Choroid plexus epithelial cell (primary cell): ENCODE measurements at regions not wholly inside any gene's neighbourhood (a gene's known extent, or its start where the extent isn't known, plus 50 kb on each side); places are given as distances from the start of the nearest gene placed in this dataset.

ENCODE experiments used
- DNase-seq: peaks from one replicate; pipeline ENCODE4 v3.0.0-alpha.2; 2010; ENCODE audit warnings: low read depth
- H3K4me3 ChIP-seq: 2 replicates; pipeline ENCODE4 v1.5.1; 2011; ENCODE audit warnings: low read depth, mild to moderate bottlenecking, control low read depth, low read length, moderate library complexity
- TF ChIP-seq, protein P1 (sequence below): conservative IDR thresholded peaks from 2 replicates; pipeline ENCODE4 v1.5.1; 2011; ENCODE audit warnings: low read depth, mild to moderate bottlenecking, control low read depth, inconsistent platforms, low read length, moderate library complexity

DNA sequence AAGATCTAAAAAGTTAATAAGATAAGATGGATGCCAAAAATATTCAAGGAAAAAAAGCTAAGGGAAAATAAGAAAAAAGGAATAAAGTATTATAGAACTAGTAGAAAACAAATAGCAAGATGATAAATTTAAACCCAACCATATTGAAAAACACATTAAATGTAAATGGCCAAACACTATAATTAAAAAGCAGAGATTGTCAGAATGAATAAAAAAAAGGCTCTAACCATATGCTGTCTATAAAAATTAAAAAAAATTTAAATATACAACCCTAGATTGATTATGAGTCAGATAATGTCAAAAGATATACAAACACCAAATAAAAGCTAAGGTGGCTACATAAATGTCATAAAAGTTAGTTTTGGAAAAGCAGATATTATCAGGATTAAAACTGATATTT is 617.5 kb upstream of the SGCG start:
- TF ChIP-seq, protein P1, sequence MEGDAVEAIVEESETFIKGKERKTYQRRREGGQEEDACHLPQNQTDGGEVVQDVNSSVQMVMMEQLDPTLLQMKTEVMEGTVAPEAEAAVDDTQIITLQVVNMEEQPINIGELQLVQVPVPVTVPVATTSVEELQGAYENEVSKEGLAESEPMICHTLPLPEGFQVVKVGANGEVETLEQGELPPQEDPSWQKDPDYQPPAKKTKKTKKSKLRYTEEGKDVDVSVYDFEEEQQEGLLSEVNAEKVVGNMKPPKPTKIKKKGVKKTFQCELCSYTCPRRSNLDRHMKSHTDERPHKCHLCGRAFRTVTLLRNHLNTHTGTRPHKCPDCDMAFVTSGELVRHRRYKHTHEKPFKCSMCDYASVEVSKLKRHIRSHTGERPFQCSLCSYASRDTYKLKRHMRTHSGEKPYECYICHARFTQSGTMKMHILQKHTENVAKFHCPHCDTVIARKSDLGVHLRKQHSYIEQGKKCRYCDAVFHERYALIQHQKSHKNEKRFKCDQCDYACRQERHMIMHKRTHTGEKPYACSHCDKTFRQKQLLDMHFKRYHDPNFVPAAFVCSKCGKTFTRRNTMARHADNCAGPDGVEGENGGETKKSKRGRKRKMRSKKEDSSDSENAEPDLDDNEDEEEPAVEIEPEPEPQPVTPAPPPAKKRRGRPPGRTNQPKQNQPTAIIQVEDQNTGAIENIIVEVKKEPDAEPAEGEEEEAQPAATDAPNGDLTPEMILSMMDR, result no peak
- no peak for DNase-seq
- no peak overlapping the region for H3K4me3 ChIP-seq

DNA sequence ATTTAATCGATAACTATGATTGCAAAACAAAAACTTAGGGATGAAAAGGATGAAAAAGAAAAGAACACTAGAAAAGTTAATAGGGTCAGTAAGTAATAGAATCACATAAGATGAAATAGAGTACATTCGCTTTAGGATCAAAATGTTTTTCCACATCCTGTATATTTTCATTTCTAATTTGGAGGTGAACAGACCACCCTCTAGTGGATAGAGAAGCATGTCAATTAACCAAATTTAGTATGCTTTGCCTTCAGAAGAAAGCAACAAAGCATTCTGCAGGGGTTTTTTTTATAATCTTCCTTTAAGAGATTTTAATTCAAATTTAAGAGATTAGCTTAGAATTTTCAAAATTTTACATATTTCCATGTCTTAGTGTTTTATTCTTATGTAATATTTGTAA is 611.0 kb upstream of the SGCG start:
- TF ChIP-seq, protein P1, result no peak
- DNase-seq, result no peak
- H3K4me3 ChIP-seq, result no peak overlapping the region

DNA sequence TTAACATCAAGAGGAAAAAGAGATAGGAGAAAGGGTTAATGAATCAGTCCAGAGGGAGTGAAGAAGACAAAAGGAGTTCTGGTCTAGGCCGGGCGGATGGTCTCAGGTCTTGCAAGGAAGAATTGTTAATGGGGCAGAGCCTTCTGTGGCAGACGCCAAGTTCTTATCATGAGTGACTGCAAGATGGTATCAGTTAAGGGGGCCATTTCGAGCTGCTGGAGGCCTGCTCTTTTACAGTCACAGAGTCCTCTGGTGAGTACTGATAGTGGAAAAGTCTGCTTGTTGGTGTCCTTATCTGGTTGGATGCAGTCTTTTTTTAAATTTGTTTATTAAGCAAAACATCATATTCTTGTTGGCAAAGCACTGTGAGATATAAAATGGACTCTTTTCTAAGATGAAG is 590.9 kb upstream of the SGCG start:
- no peak for DNase-seq
- H3K4me3 ChIP-seq, result no peak overlapping the region
- TF ChIP-seq, protein P1, result no peak

DNA sequence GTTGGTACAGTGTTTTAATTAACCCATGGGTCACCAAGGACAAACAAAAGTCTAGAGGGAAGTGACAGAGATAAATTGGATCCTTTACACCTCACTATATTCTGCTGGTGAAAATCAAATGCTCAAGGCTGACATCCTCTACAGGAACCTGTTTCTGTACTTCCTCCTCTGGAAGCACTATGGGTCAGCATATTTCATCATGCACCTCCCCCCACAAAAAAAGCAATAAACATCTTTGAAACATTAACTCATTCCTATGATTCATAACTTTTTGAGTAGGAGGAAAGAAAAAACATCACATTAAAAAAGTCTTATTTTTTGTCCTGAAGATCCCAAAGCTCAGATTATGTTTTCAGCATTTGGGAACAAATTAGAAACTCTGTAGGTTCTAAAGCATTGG is 588.3 kb upstream of the SGCG start:
- TF ChIP-seq, protein P1, result no peak
- no peak overlapping the region for H3K4me3 ChIP-seq
- no peak for DNase-seq

DNA sequence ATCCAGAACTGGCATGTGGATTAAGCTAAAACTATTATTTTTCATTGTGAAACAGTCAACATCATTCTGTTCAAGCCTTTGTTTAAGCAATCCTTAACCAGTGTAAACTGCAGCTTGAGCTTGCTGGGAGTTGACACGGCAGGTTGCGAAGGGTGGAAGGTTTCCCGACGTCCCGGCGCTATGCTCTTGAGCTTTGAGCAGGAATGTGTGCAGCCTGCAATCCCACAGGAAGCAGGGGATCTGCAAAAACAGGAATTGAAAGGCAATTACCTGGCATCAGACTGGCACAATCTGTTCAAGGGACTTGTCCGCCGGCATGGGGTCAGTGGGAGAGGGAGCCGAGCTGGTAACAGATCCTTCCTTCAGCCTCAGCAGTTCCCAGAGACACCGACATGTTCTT is 586.7 kb upstream of the SGCG start:
- TF ChIP-seq, protein P1, result no peak
- DNase-seq, result no peak
- no peak overlapping the region for H3K4me3 ChIP-seq

DNA sequence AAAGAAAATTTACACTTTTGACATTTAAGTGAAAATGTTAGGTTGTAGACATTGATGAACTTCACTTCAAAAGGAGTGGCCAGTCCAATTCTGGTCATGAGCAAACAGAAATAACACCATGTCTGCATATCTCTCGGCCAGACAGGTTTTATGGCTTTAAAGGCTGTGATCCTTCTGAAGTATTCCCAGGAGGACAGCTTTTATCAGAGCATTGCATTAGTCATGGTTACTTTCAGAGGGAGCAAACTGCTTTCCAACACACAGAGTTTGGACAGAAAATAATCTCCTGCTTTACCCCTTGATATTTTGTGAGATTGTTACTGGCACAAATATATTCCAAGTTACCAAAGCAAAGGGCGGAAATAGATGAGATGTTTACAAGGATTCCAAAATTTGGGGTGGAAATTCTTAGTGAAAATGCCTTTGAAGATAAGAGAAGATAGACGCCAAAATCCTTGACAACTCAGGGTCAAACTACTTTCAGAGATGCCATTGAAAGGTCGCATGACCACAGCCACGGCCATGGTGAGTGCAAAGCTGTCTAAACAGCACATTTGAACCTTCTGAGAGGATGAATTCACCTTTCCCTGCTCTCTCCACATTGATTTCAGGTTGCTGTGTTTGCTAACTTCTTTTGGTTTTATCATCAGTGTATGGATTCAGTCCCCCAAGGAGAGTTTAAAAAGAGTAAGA is 584.5 kb upstream of the SGCG start:
- no peak overlapping the region for H3K4me3 ChIP-seq
- no peak for DNase-seq
- TF ChIP-seq, protein P1, result no peak

DNA sequence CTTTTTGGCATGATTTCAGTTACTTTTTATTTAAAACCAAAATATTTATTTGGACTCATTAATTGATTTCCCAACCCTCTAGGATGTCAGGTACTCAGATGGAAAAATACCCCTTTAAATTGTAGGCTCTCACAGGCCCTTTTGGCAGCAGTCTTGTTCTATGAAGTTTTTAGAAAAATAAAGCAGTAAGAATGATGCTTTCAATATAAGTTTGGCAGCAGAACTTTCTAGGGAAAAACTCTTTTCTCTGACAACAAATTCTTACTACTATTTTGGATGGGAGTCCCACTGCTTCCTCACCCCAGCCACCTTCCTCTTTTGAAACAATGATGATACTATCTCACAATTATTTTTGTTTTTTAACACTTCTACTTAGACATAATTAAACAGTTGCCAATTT is 581.6 kb upstream of the SGCG start:
- no peak for DNase-seq
- H3K4me3 ChIP-seq, result no peak overlapping the region
- TF ChIP-seq, protein P1, result no peak
